ENCODE measurements at regions not wholly inside any gene's neighbourhood (a gene's known extent, or its start where the extent isn't known, plus 50 kb on each side); places are given as distances from the start of the nearest gene placed in this dataset.

GRCh38 chr1:73775896-73776295, 422.1 kb downstream of the LRRIQ3 start:
- Histone ChIP-seq H3K27me3 (replicated peaks in 1 of 4; ENCODE audit: control extremely low read depth in 1 of 4, control insufficient read depth in 3 of 4, insufficient read depth in 4 of 4, low read length in 3 of 4) (no peaks in the 10 kb centered on the region), H3K9ac (ENCODE audit: low read length) (no peak overlapping the region), H4K20me1 (ENCODE audit: control insufficient read depth, insufficient read depth, low read length, poor library complexity, severe bottlenecking) (no peaks in the 10 kb centered on the region), H3K9me3 (ENCODE audit: control extremely low read depth in 1 of 3, control insufficient read depth in 2 of 3, insufficient read depth in 1 of 3, low read length in 2 of 3) (peaks cover 0 to 4% (median 0%) of the 10 kb centered on the region in 3 donors), H3K36me3 (replicated peaks in 1 of 2; ENCODE audit: control extremely low read depth in 1 of 2, control insufficient read depth in 1 of 2, extremely low read depth in 1 of 2, insufficient read depth in 2 of 2, low read length in 1 of 2) (no peaks in the 10 kb centered on the region), H3K4me2 (replicated peaks; ENCODE audit: low read depth, low read length, poor library complexity, severe bottlenecking) (no peak overlapping the region), H3K4me3 (ENCODE audit: control extremely low read depth in 1 of 5, extremely low read depth in 1 of 5, insufficient read depth in 1 of 5, low read depth in 2 of 5, low read length in 4 of 5) (no peak overlapping the region), H3K4me1 (ENCODE audit: control insufficient read depth in 2 of 2, insufficient read depth in 2 of 2, low read length in 2 of 2) (no peaks in the 10 kb centered on the region), H3K79me2 (ENCODE audit: control insufficient read depth, insufficient read depth, low read length) (no peaks in the 10 kb centered on the region), H2AFZ (ENCODE audit: insufficient read depth, low read depth, low read length, poor library complexity, severe bottlenecking) (no peak overlapping the region), H3K27ac (ENCODE audit: low read length in 2 of 2) (no peak overlapping the region)
- peaks cover 4% of the 10 kb centered on the region for H3K9me3 Mint-ChIP-seq (ENCODE audit: insufficient read depth)
- no peak overlapping the region for H3K27ac Mint-ChIP-seq
- intact Hi-C loops (cut with micrococcal nuclease), result no loop called here
- POLR2A ChIA-PET, result no interaction called here
- H3K27me3 Mint-ChIP-seq, result no peaks in the 10 kb centered on the region
- no peak for TF ChIP-seq EZH2 (IDR thresholded peaks at IDR 0.05; ENCODE audit: borderline replicate concordance, insufficient read depth, low read depth, low read length, poor library complexity, severe bottlenecking)
- TF ChIP-seq, protein P1, sequence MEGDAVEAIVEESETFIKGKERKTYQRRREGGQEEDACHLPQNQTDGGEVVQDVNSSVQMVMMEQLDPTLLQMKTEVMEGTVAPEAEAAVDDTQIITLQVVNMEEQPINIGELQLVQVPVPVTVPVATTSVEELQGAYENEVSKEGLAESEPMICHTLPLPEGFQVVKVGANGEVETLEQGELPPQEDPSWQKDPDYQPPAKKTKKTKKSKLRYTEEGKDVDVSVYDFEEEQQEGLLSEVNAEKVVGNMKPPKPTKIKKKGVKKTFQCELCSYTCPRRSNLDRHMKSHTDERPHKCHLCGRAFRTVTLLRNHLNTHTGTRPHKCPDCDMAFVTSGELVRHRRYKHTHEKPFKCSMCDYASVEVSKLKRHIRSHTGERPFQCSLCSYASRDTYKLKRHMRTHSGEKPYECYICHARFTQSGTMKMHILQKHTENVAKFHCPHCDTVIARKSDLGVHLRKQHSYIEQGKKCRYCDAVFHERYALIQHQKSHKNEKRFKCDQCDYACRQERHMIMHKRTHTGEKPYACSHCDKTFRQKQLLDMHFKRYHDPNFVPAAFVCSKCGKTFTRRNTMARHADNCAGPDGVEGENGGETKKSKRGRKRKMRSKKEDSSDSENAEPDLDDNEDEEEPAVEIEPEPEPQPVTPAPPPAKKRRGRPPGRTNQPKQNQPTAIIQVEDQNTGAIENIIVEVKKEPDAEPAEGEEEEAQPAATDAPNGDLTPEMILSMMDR (IDR thresholded peaks at IDR 0.05), result no peak
- no peaks in the 10 kb centered on the region for H3K4me1 Mint-ChIP-seq
- CTCF ChIA-PET, result no interaction called here
- H3K4me3 Mint-ChIP-seq, result no peak overlapping the region
- ATAC-seq (ENCODE audit: low read depth) (no peak), DNase-seq (no peak)

GRCh38 chr1:73772941-73773340, 425.0 kb downstream of the LRRIQ3 start:
- WGBS (ENCODE audit: insufficient coverage), result no CpG with 5 or more reads among the region's 3 CpGs
- intact Hi-C loops (cut with micrococcal nuclease), result no loop called here

More at GRCh38 chr1:73772941-73773340, 425.0 kb downstream of the LRRIQ3 start:
- no peaks in the 10 kb centered on the region for H3K27me3 Mint-ChIP-seq
- Histone ChIP-seq H3K27me3 (replicated peaks in 1 of 4; ENCODE audit: control extremely low read depth in 1 of 4, control insufficient read depth in 3 of 4, insufficient read depth in 4 of 4, low read length in 3 of 4) (no peaks in the 10 kb centered on the region), H3K4me2 (replicated peaks; ENCODE audit: low read depth, low read length, poor library complexity, severe bottlenecking) (no peak overlapping the region), H3K36me3 (replicated peaks in 1 of 2; ENCODE audit: control extremely low read depth in 1 of 2, control insufficient read depth in 1 of 2, extremely low read depth in 1 of 2, insufficient read depth in 2 of 2, low read length in 1 of 2) (no peaks in the 10 kb centered on the region), H2AFZ (ENCODE audit: insufficient read depth, low read depth, low read length, poor library complexity, severe bottlenecking) (no peak overlapping the region), H3K4me1 (ENCODE audit: control insufficient read depth in 2 of 2, insufficient read depth in 2 of 2, low read length in 2 of 2) (no peaks in the 10 kb centered on the region), H3K79me2 (ENCODE audit: control insufficient read depth, insufficient read depth, low read length) (no peaks in the 10 kb centered on the region), H3K27ac (ENCODE audit: low read length in 2 of 2) (no peak overlapping the region), H3K9me3 (ENCODE audit: control extremely low read depth in 1 of 3, control insufficient read depth in 2 of 3, insufficient read depth in 1 of 3, low read length in 2 of 3) (peaks cover 0 to 17% (median 0%) of the 10 kb centered on the region in 3 donors), H3K4me3 (ENCODE audit: control extremely low read depth in 1 of 5, extremely low read depth in 1 of 5, insufficient read depth in 1 of 5, low read depth in 2 of 5, low read length in 4 of 5) (no peak overlapping the region), H3K9ac (ENCODE audit: low read length) (no peak overlapping the region), H4K20me1 (ENCODE audit: control insufficient read depth, insufficient read depth, low read length, poor library complexity, severe bottlenecking) (no peaks in the 10 kb centered on the region)
- DNase-seq, result no peak
- peaks cover 3% of the 10 kb centered on the region for H3K9me3 Mint-ChIP-seq (ENCODE audit: insufficient read depth)
- ChIA-PET CTCF (no interaction called here), POLR2A (no interaction called here)
- no peaks in the 10 kb centered on the region for H3K4me1 Mint-ChIP-seq
- ATAC-seq (ENCODE audit: low read depth), result no peak
- no peak overlapping the region for H3K27ac Mint-ChIP-seq
- no peak overlapping the region for H3K4me3 Mint-ChIP-seq
- TF ChIP-seq EZH2 (IDR thresholded peaks at IDR 0.05; ENCODE audit: borderline replicate concordance, insufficient read depth, low read depth, low read length, poor library complexity, severe bottlenecking), result no peak
- TF ChIP-seq, protein P1 (IDR thresholded peaks at IDR 0.05), result no peak

All from B cell (primary cell).